AG09309 (cell line): ENCODE measurements at regions not wholly inside any gene's neighbourhood (a gene's known extent, or its start where the extent isn't known, plus 50 kb on each side); places are given as distances from the start of the nearest gene placed in this dataset.

Source experiments
- DNase-seq: peaks from one replicate; pipeline ENCODE4 v3.0.0-alpha.2; 2010; ENCODE audit warnings: low read depth
- H3K4me3 ChIP-seq: 2 replicates; pipeline ENCODE4 v1.5.1; 2011; ENCODE audit warnings: mild to moderate bottlenecking, low read depth, low read length, moderate library complexity; ENCODE audit not compliant: control insufficient read depth
- TF ChIP-seq, protein P1 (sequence below): IDR thresholded peaks from 2 replicates; pipeline ENCODE4 v1.5.1; 2011; ENCODE audit warnings: mild to moderate bottlenecking, low read depth, low read length, inconsistent platforms; ENCODE audit not compliant: insufficient read depth, control insufficient read depth; ENCODE audit errors: missing control alignments

DNA sequence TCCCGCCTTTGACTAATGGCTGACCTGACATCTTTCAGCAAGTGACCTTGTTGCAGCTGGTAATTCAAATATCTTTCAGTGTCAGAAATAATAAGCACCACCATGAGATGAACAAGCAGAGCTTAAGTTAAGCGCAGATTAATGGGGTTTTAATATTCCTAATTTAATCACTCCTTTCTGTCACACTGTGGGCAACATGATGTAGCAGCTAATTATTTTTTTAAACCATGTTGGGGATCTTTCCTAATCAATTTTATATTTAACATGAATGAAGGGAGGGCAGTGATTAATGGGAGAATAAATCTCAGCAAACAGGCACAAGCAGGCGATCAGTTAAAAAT, 353.6 kb upstream of the TNRC6C start:
- H3K4me3 ChIP-seq: no peak overlapping the region
- no peak for DNase-seq
- TF ChIP-seq, protein P1, sequence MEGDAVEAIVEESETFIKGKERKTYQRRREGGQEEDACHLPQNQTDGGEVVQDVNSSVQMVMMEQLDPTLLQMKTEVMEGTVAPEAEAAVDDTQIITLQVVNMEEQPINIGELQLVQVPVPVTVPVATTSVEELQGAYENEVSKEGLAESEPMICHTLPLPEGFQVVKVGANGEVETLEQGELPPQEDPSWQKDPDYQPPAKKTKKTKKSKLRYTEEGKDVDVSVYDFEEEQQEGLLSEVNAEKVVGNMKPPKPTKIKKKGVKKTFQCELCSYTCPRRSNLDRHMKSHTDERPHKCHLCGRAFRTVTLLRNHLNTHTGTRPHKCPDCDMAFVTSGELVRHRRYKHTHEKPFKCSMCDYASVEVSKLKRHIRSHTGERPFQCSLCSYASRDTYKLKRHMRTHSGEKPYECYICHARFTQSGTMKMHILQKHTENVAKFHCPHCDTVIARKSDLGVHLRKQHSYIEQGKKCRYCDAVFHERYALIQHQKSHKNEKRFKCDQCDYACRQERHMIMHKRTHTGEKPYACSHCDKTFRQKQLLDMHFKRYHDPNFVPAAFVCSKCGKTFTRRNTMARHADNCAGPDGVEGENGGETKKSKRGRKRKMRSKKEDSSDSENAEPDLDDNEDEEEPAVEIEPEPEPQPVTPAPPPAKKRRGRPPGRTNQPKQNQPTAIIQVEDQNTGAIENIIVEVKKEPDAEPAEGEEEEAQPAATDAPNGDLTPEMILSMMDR: no peak

DNA sequence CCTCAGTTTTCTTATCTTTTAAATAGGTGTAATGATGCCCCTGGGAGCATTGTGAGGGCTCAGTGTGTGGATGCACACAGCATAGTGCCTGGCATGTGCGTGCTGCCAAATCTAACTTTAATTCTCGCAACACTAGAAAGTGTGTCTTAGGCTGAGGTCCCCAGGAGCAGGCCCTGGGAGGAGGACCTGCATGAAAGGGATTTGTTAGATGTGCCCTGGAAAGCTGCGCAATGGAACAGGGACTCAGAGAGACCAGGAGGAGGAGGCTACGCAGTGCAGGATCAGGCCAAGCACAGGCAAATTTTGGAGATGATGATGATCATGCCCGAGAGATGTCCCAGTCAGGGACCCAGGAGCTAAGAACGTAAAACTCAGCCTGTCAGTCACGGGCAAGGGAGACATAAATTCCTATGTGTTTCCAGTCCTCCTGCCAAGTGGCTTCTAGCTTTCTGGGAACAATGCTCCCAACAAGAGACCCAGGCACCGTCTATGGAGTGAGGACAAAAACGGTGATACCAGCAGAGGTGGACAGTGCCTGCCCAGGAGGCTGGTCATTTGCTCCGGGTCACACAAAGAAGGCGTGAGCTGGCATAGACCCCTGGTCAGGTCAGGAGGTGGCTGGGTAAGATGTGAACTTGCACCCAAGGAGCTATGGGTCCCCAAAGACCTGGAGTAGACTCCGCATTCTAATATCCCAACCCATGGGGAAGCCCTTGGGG, 352.2 kb upstream of the TNRC6C start:
- no peak for DNase-seq
- TF ChIP-seq, protein P1: no peak
- H3K4me3 ChIP-seq: no peak overlapping the region

DNA sequence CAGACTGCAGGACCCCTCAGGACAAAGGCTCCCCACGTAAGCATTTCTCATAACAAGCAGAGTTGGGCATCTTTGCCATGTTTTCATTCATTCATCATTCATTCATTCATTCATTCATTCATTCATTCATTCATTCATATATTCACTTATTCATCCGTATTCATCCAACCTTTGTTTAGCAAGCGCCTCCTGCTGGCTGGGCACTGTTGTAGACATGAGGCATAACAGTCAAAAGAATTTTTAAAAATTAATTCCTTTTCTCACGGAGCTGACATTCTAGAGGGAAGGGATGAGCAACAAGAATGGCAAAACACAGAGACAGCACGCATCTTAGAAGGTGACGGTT, 351.7 kb upstream of the TNRC6C start:
- H3K4me3 ChIP-seq: no peak overlapping the region
- DNase-seq: no peak
- TF ChIP-seq, protein P1: no peak

DNA sequence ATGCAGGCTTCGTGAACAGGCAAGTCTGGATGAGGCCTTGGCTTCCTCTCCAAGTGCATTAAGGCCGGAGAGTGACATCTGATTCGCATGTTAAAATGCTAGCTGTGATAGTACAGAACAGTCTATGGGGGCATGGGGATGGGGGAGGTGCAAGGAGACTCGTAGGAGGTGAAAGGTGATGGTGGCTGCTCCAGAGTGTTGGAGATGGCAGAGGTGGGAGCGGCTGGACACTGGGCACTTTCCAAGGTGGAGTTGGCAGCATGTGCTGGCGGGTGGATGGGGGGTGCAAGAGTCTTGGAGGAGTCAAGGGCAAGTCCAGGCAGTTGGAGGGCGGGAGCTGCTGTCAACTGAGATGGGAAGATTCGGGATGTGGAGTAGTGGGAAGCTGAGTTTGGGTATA, 350.9 kb upstream of the TNRC6C start:
- no peak overlapping the region for H3K4me3 ChIP-seq
- no peak for DNase-seq
- TF ChIP-seq, protein P1: no peak

DNA sequence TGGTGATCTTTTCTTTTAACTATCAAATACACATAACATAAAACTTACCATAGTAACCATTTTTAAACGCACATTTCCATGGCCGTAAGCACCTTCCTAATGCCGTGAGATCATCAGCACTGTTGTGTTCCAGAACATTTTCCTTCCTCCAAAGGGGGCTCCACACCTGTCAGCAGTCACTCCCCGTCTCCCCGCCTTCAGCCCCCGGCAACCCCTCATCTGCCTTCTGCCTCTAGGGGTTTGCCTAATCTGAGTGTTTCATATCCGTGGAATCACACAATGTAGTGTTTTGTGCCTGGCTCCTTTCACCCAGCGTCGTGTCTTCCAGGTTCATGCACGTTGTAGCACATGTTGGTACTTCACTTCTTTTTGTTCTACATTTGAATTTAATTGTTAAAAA, 350.1 kb upstream of the TNRC6C start:
- DNase-seq: no peak
- H3K4me3 ChIP-seq: no peak overlapping the region
- TF ChIP-seq, protein P1: no peak

DNA sequence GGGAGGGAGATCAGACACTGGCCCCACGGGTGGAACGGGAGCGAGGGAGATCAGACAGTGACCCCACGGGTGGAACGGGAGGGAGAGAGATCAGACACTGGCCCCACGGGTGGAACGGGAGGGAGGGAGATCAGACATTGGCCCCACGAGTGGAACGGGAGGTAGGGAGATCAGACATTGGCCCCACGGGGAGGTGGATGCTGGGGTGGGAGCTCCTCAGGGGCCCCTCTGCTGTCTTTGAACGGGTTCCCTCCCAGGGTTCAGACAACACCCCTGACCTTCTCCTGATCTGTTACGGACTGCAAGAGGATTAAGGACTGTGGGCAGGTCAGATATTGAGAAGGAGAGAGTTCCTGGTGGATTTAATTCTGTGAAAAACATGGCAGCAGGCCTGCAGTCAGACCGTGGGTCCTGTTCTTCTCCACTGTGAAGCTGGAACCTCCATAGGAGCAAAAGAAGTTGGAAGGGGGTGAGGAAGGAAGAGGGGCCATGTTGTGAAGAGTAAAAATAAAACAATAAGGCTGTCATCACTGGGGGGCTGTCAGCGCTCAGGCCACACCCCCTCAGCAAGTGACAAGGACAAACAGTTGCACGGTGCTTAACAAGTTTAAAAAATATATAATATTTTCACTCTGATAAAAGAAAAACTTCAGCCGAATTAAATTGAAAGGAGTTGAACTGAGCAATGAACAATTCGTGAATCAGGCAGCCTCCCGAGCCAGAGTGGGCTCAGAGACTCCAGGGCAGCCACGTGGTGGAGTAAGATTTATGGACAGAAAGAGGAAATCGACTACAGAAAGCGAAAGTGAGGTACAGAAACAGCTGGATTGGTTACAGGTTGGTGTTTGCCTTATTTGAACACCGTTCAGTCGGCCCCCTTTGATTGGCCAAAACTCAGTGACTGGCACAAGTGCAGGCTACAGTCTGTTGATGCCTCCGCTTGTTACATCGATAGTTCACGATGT, 348.7 kb upstream of the TNRC6C start:
- DNase-seq: no peak
- no peak overlapping the region for H3K4me3 ChIP-seq
- TF ChIP-seq, protein P1: no peak
